ENCODE measurements at regions not wholly inside any gene's neighbourhood (a gene's known extent, or its start where the extent isn't known, plus 50 kb on each side); places are given as distances from the start of the nearest gene placed in this dataset.

GRCh38 chr11:8754241-8754640 lies 71.6 kb downstream of the RPL27A start (continued):
- TF ChIP-seq, protein P1, sequence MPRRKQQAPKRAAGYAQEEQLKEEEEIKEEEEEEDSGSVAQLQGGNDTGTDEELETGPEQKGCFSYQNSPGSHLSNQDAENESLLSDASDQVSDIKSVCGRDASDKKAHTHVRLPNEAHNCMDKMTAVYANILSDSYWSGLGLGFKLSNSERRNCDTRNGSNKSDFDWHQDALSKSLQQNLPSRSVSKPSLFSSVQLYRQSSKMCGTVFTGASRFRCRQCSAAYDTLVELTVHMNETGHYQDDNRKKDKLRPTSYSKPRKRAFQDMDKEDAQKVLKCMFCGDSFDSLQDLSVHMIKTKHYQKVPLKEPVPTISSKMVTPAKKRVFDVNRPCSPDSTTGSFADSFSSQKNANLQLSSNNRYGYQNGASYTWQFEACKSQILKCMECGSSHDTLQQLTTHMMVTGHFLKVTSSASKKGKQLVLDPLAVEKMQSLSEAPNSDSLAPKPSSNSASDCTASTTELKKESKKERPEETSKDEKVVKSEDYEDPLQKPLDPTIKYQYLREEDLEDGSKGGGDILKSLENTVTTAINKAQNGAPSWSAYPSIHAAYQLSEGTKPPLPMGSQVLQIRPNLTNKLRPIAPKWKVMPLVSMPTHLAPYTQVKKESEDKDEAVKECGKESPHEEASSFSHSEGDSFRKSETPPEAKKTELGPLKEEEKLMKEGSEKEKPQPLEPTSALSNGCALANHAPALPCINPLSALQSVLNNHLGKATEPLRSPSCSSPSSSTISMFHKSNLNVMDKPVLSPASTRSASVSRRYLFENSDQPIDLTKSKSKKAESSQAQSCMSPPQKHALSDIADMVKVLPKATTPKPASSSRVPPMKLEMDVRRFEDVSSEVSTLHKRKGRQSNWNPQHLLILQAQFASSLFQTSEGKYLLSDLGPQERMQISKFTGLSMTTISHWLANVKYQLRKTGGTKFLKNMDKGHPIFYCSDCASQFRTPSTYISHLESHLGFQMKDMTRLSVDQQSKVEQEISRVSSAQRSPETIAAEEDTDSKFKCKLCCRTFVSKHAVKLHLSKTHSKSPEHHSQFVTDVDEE (CRISPR knock-in tag; IDR thresholded peaks at IDR 0.05), result no peak
- TF ChIP-seq SNAI2 (CRISPR knock-in tag; IDR thresholded peaks at IDR 0.05) (no peak), ZNF565 (CRISPR knock-in tag; conservative IDR thresholded peaks at IDR 0.05; ENCODE audit: low read depth) (no peak), ARNTL (CRISPR knock-in tag; IDR thresholded peaks at IDR 0.05; ENCODE audit: borderline replicate concordance, low read depth) (no peak), BACH2 (CRISPR knock-in tag; IDR thresholded peaks at IDR 0.05; ENCODE audit: borderline replicate concordance) (no peak), PPARA (CRISPR knock-in tag; IDR thresholded peaks at IDR 0.05; ENCODE audit: borderline replicate concordance) (no peak), OSR1 (CRISPR knock-in tag; IDR thresholded peaks at IDR 0.05) (no peak), ZFP3 (CRISPR knock-in tag; IDR thresholded peaks at IDR 0.05) (no peak)

- TF ChIP-seq ISL1 (CRISPR knock-in tag; IDR thresholded peaks at IDR 0.05) (no peak), TCF4 (CRISPR knock-in tag; IDR thresholded peaks at IDR 0.05; ENCODE audit: borderline replicate concordance) (no peak), CSDC2 (CRISPR knock-in tag; IDR thresholded peaks at IDR 0.05) (no peak), BACH2 (CRISPR knock-in tag; IDR thresholded peaks at IDR 0.05; ENCODE audit: borderline replicate concordance) (no peak), SNAI2 (CRISPR knock-in tag; IDR thresholded peaks at IDR 0.05) (no peak), ZC3H10 (CRISPR knock-in tag; IDR thresholded peaks at IDR 0.05) (no peak), ZNF565 (CRISPR knock-in tag; conservative IDR thresholded peaks at IDR 0.05; ENCODE audit: low read depth) (no peak)
- peak; percentile 70 for ATAC-seq
These were observed 73.6 kb downstream of the RPL27A start for GRCh38 chr11:8756201-8756600.

- TF ChIP-seq TOX (CRISPR knock-in tag; IDR thresholded peaks at IDR 0.05; ENCODE audit: borderline replicate concordance), result no peak
- TF ChIP-seq OSR1 (CRISPR knock-in tag; IDR thresholded peaks at IDR 0.05), result no peak
- no peak for TF ChIP-seq ARNTL (CRISPR knock-in tag; IDR thresholded peaks at IDR 0.05; ENCODE audit: borderline replicate concordance, low read depth)
- TF ChIP-seq RARB (CRISPR knock-in tag; IDR thresholded peaks at IDR 0.05), result no peak
- no peak for TF ChIP-seq CSDC2 (CRISPR knock-in tag; IDR thresholded peaks at IDR 0.05)
- no peak for TF ChIP-seq ZNF8 (CRISPR knock-in tag; IDR thresholded peaks at IDR 0.05)
- TF ChIP-seq, protein P1 (CRISPR knock-in tag; IDR thresholded peaks at IDR 0.05), result no peak
- TF ChIP-seq SNAI2 (CRISPR knock-in tag; IDR thresholded peaks at IDR 0.05), result no peak
- TF ChIP-seq ISL1 (CRISPR knock-in tag; IDR thresholded peaks at IDR 0.05), result no peak
- no peak for TF ChIP-seq ZC3H10 (CRISPR knock-in tag; IDR thresholded peaks at IDR 0.05)
- no peak for TF ChIP-seq ZFP30 (CRISPR knock-in tag; IDR thresholded peaks at IDR 0.05)
- TF ChIP-seq BACH2 (CRISPR knock-in tag; IDR thresholded peaks at IDR 0.05; ENCODE audit: borderline replicate concordance), result no peak
- no peak for TF ChIP-seq ZNF70 (CRISPR knock-in tag; IDR thresholded peaks at IDR 0.05)
- TF ChIP-seq ZNF565 (CRISPR knock-in tag; conservative IDR thresholded peaks at IDR 0.05; ENCODE audit: low read depth), result no peak
- TF ChIP-seq CREB5 (CRISPR knock-in tag; IDR thresholded peaks at IDR 0.05; ENCODE audit: low read depth), result no peak
- no peak for TF ChIP-seq PPARA (CRISPR knock-in tag; IDR thresholded peaks at IDR 0.05; ENCODE audit: borderline replicate concordance)
- no peak for TF ChIP-seq GLIS3 (CRISPR knock-in tag; IDR thresholded peaks at IDR 0.05)
- TF ChIP-seq POU6F1 (CRISPR knock-in tag; IDR thresholded peaks at IDR 0.05; ENCODE audit: borderline replicate concordance, low read depth), result no peak
- peak; percentile 81 for ATAC-seq
These were observed 74.5 kb downstream of the RPL27A start for GRCh38 chr11:8757047-8757446.
